ENCODE measurements at regions not wholly inside any gene's neighbourhood (a gene's known extent, or its start where the extent isn't known, plus 50 kb on each side); places are given as distances from the start of the nearest gene placed in this dataset.

GRCh38 chr22:47628477-47629272 is 866.2 kb downstream of the TBC1D22A start:
- no peak for ATAC-seq
- TF ChIP-seq ZNF565 (CRISPR knock-in tag; conservative IDR thresholded peaks at IDR 0.05; ENCODE audit: low read depth) (no peak), ZFP30 (CRISPR knock-in tag; IDR thresholded peaks at IDR 0.05) (no peak), ZNF8 (CRISPR knock-in tag; IDR thresholded peaks at IDR 0.05) (no peak), PPARA (CRISPR knock-in tag; IDR thresholded peaks at IDR 0.05; ENCODE audit: borderline replicate concordance) (no peak), ESRRG (CRISPR knock-in tag; IDR thresholded peaks at IDR 0.05) (no peak), TSHZ2 (CRISPR knock-in tag; IDR thresholded peaks at IDR 0.05) (no peak), OSR1 (CRISPR knock-in tag; IDR thresholded peaks at IDR 0.05) (no peak)

GRCh38 chr22:47627556-47628253 is 865.3 kb downstream of the TBC1D22A start:
- TF ChIP-seq CSRNP3 (CRISPR knock-in tag; IDR thresholded peaks at IDR 0.05) = no peak
- no peak for TF ChIP-seq ZC3H10 (CRISPR knock-in tag; IDR thresholded peaks at IDR 0.05)
- peak; percentile 35; the same call in 2 of the 3 replicates for ATAC-seq

- ATAC-seq = no peak
- TF ChIP-seq ZC3H10 (CRISPR knock-in tag; IDR thresholded peaks at IDR 0.05) = no peak
- no peak for TF ChIP-seq SNAI2 (CRISPR knock-in tag; IDR thresholded peaks at IDR 0.05)
- TF ChIP-seq POU6F1 (CRISPR knock-in tag; IDR thresholded peaks at IDR 0.05; ENCODE audit: borderline replicate concordance, low read depth) = no peak
- no peak for TF ChIP-seq ZNF8 (CRISPR knock-in tag; IDR thresholded peaks at IDR 0.05)
- no peak for TF ChIP-seq TSHZ2 (CRISPR knock-in tag; IDR thresholded peaks at IDR 0.05)
- no peak for TF ChIP-seq ZFP3 (CRISPR knock-in tag; IDR thresholded peaks at IDR 0.05)
- TF ChIP-seq ESRRG (CRISPR knock-in tag; IDR thresholded peaks at IDR 0.05) = no peak
- no peak for TF ChIP-seq PPARA (CRISPR knock-in tag; IDR thresholded peaks at IDR 0.05; ENCODE audit: borderline replicate concordance)
- TF ChIP-seq CSRNP3 (CRISPR knock-in tag; IDR thresholded peaks at IDR 0.05) = no peak
- TF ChIP-seq GLIS3 (CRISPR knock-in tag; IDR thresholded peaks at IDR 0.05) = no peak
- no peak for TF ChIP-seq ZNF565 (CRISPR knock-in tag; conservative IDR thresholded peaks at IDR 0.05; ENCODE audit: low read depth)
- no peak for TF ChIP-seq ZNF70 (CRISPR knock-in tag; IDR thresholded peaks at IDR 0.05)
Observed at GRCh38 chr22:47626428-47627390, 864.3 kb downstream of the TBC1D22A start.

Measured in SK-N-SH treated with all-trans-retinoic acid at 6 μM for 48 hours (cell line).